ENCODE measurements at regions not wholly inside any gene's neighbourhood (a gene's known extent, or its start where the extent isn't known, plus 50 kb on each side); places are given as distances from the start of the nearest gene placed in this dataset.

DNA sequence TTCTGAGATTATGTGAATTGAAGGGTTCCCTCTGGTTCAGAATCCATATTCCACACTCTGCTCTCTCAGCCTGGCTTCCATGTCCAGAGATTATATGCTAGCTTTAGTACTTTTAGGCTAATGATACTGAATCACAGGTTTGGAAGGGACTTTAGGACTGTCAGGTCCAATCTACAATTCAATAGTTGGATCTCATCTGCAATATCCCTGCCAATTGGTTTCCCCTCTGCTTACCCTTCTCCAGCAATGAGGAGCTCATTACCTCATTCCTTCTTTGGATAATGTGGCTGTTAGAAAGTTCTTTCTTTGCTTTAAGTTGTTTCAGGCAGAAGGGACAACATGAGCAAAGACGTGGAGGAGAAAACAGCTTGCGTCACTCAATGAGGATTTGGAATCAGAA, 245.3 kb downstream of the PLPP3 start:
- TF ChIP-seq, protein P1, sequence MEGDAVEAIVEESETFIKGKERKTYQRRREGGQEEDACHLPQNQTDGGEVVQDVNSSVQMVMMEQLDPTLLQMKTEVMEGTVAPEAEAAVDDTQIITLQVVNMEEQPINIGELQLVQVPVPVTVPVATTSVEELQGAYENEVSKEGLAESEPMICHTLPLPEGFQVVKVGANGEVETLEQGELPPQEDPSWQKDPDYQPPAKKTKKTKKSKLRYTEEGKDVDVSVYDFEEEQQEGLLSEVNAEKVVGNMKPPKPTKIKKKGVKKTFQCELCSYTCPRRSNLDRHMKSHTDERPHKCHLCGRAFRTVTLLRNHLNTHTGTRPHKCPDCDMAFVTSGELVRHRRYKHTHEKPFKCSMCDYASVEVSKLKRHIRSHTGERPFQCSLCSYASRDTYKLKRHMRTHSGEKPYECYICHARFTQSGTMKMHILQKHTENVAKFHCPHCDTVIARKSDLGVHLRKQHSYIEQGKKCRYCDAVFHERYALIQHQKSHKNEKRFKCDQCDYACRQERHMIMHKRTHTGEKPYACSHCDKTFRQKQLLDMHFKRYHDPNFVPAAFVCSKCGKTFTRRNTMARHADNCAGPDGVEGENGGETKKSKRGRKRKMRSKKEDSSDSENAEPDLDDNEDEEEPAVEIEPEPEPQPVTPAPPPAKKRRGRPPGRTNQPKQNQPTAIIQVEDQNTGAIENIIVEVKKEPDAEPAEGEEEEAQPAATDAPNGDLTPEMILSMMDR (IDR thresholded peaks at IDR 0.05) = no peak
- TF ChIP-seq POLR2A (IDR thresholded peaks at IDR 0.05) = no peak
